ENCODE measurements at regions not wholly inside any gene's neighbourhood (a gene's known extent, or its start where the extent isn't known, plus 50 kb on each side); places are given as distances from the start of the nearest gene placed in this dataset.

GRCh38 chr1:229124520-229125124, 146.3 kb upstream of the RAB4A start:
- 81% methylated on average over 8 of the region's 11 CpGs for WGBS (ENCODE audit: insufficient coverage)
- no peaks in the 10 kb centered on the region for H3K27me3 ChIP-seq (ENCODE audit: control insufficient read depth in 2 of 2, insufficient read depth in 2 of 2, low read length in 2 of 2)
- H3K4me1 ChIP-seq (ENCODE audit: control insufficient read depth in 1 of 2, insufficient read depth in 2 of 2, low read length in 2 of 2): peaks cover 24 to 26% of the 10 kb centered on the region in 2 donors
- no peak overlapping the region for H3K27ac Mint-ChIP-seq
- no peak overlapping the region for H2AFZ ChIP-seq (ENCODE audit: insufficient read depth, low read depth, low read length, poor library complexity, severe bottlenecking)
- H3K27ac ChIP-seq (ENCODE audit: low read depth in 1 of 2, low read length in 2 of 2): no peak overlapping the region
- peaks cover 32% of the 10 kb centered on the region for H3K4me1 Mint-ChIP-seq
- H4K20me1 ChIP-seq (ENCODE audit: insufficient read depth, low read length): no peaks in the 10 kb centered on the region
- intact Hi-C loops (cut with micrococcal nuclease): no loop called here
- no peak overlapping the region for H3K4me2 ChIP-seq (replicated peaks; ENCODE audit: extremely low read depth, low read length, poor library complexity, severe bottlenecking)
- no peaks in the 10 kb centered on the region for H3K36me3 ChIP-seq (replicated peaks in 1 of 2; ENCODE audit: control insufficient read depth in 1 of 2, insufficient read depth in 2 of 2, low read length in 2 of 2)
- H3K79me2 ChIP-seq (ENCODE audit: insufficient read depth, low read length): no peaks in the 10 kb centered on the region
- TF ChIP-seq, protein P1, sequence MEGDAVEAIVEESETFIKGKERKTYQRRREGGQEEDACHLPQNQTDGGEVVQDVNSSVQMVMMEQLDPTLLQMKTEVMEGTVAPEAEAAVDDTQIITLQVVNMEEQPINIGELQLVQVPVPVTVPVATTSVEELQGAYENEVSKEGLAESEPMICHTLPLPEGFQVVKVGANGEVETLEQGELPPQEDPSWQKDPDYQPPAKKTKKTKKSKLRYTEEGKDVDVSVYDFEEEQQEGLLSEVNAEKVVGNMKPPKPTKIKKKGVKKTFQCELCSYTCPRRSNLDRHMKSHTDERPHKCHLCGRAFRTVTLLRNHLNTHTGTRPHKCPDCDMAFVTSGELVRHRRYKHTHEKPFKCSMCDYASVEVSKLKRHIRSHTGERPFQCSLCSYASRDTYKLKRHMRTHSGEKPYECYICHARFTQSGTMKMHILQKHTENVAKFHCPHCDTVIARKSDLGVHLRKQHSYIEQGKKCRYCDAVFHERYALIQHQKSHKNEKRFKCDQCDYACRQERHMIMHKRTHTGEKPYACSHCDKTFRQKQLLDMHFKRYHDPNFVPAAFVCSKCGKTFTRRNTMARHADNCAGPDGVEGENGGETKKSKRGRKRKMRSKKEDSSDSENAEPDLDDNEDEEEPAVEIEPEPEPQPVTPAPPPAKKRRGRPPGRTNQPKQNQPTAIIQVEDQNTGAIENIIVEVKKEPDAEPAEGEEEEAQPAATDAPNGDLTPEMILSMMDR (IDR thresholded peaks at IDR 0.05): no peak
- H3K4me3 Mint-ChIP-seq: no peak overlapping the region
- peaks cover 0 to 2% (median 1%) of the 10 kb centered on the region in 7 donors for H3K9me3 Mint-ChIP-seq
- peaks cover 0 to 2% of the 10 kb centered on the region in 2 donors for H3K9me3 ChIP-seq (replicated peaks in 1 of 2; ENCODE audit: control insufficient read depth in 1 of 2, insufficient read depth in 1 of 2, low read length in 2 of 2)
- H3K9ac ChIP-seq (ENCODE audit: insufficient read depth, low read length, poor library complexity, severe bottlenecking): no peak overlapping the region
- H3K4me3 ChIP-seq (replicated peaks in 1 of 3; ENCODE audit: low read depth in 2 of 3, low read length in 3 of 3): no peak overlapping the region
- no peaks in the 10 kb centered on the region for H3K36me3 Mint-ChIP-seq
- peaks cover 0 to 5% (median 3%) of the 10 kb centered on the region in 3 donors for H3K27me3 Mint-ChIP-seq (ENCODE audit: low read depth in 3 of 3)
- no peak for DNase-seq

GRCh38 chr1:229127301-229127700, 143.6 kb upstream of the RAB4A start:
- 0% methylated on average over 1 of the region's 2 CpGs for WGBS (ENCODE audit: insufficient coverage)
- Mint-ChIP-seq H3K27ac (no peak overlapping the region), H3K36me3 (peaks cover 2 to 5% of the 10 kb centered on the region in 2 donors), H3K4me3 (peak overlapping the region in 1 of 2 donors; percentile 41), H3K27me3 (ENCODE audit: low read depth in 3 of 3) (peaks cover 0 to 5% (median 3%) of the 10 kb centered on the region in 3 donors), H3K9me3 (no peaks in the 10 kb centered on the region), H3K4me1 (peaks cover 58% of the 10 kb centered on the region)
- Histone ChIP-seq H4K20me1 (ENCODE audit: insufficient read depth, low read length) (no peaks in the 10 kb centered on the region), H3K27me3 (ENCODE audit: control insufficient read depth in 2 of 2, insufficient read depth in 2 of 2, low read length in 2 of 2) (no peaks in the 10 kb centered on the region), H3K9ac (ENCODE audit: insufficient read depth, low read length, poor library complexity, severe bottlenecking) (no peak overlapping the region), H3K79me2 (ENCODE audit: insufficient read depth, low read length) (no peaks in the 10 kb centered on the region), H3K36me3 (replicated peaks in 1 of 2; ENCODE audit: control insufficient read depth in 1 of 2, insufficient read depth in 2 of 2, low read length in 2 of 2) (no peaks in the 10 kb centered on the region), H3K4me1 (ENCODE audit: control insufficient read depth in 1 of 2, insufficient read depth in 2 of 2, low read length in 2 of 2) (peaks cover 51 to 53% of the 10 kb centered on the region in 2 donors), H3K27ac (ENCODE audit: low read depth in 1 of 2, low read length in 2 of 2) (no peak overlapping the region), H2AFZ (ENCODE audit: insufficient read depth, low read depth, low read length, poor library complexity, severe bottlenecking) (no peak overlapping the region), H3K9me3 (replicated peaks in 1 of 2; ENCODE audit: control insufficient read depth in 1 of 2, insufficient read depth in 1 of 2, low read length in 2 of 2) (no peaks in the 10 kb centered on the region), H3K4me2 (replicated peaks; ENCODE audit: extremely low read depth, low read length, poor library complexity, severe bottlenecking) (peak overlapping the region; percentile 20), H3K4me3 (replicated peaks in 1 of 3; ENCODE audit: low read depth in 2 of 3, low read length in 3 of 3) (no peak overlapping the region)
- intact Hi-C loops (cut with micrococcal nuclease): no loop called here
- DNase-seq: peak; percentile 22 to 70 (median 54)
- TF ChIP-seq, protein P1 (IDR thresholded peaks at IDR 0.05): no peak

Data from CD14-positive monocyte (primary cell).